ENCODE measurements at regions not wholly inside any gene's neighbourhood (a gene's known extent, or its start where the extent isn't known, plus 50 kb on each side); places are given as distances from the start of the nearest gene placed in this dataset.

DNA sequence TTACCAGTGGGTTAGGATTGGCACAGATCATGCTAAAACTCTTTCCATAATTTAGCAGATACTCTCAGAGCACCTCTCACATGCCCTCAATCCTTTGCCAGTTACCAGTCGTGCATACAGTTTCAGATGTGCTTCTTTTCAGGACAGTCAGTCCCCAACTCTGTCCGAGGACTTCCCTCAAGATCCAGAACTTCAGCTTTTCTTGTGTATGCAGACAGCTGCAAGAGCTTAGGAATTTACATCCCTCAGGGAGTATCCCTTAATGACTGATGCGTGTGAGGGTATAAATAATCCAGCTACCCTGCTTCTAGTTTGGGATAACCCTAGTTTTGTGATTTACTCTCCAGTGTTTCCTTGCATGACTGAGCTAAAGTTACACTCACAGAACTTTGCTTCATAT lies 393.0 kb upstream of the PLXNA2 start:
- ATAC-seq (ENCODE audit: low FRiP score), result no peak
- no peak for TF ChIP-seq CTCF (IDR thresholded peaks at IDR 0.05)
- no peak for DNase-seq (ENCODE audit: low spot score)

DNA sequence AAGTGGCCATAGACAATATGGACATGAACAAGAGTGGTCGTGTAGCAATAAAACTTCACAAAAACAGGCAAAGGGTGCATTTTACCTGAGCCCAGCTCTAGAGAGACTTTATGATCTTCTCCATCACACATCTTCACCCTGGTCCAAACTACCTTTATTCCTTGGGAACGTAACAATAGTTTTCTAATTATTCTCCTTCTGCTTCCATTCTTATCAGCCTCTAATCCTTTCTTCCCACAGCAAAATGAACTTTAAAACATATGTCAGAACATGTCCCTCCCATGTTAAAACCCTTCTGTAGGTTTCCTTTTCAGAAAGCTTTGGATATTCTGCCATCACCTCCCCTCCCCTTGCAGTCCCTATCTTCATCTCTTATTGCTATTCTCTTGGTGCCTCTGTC lies 395.2 kb upstream of the PLXNA2 start:
- no peak for DNase-seq (ENCODE audit: low spot score)
- TF ChIP-seq CTCF (IDR thresholded peaks at IDR 0.05), result no peak
- ATAC-seq (ENCODE audit: low FRiP score), result no peak

- no peak for ATAC-seq (ENCODE audit: low FRiP score)
- DNase-seq (ENCODE audit: low spot score), result no peak
- no peak for TF ChIP-seq CTCF (IDR thresholded peaks at IDR 0.05)
These were observed 396.1 kb upstream of the PLXNA2 start for GRCh38 chr1:208640295-208640694.

- no peak for TF ChIP-seq CTCF (IDR thresholded peaks at IDR 0.05)
- ATAC-seq (ENCODE audit: low FRiP score), result no peak
- no peak for DNase-seq (ENCODE audit: low spot score)
These were observed 397.5 kb upstream of the PLXNA2 start for GRCh38 chr1:208641579-208642280.

- DNase-seq (ENCODE audit: low spot score) (no peak), ATAC-seq (ENCODE audit: low FRiP score) (no peak)
- no peak for TF ChIP-seq CTCF (IDR thresholded peaks at IDR 0.05)
These were observed 398.9 kb upstream of the PLXNA2 start for GRCh38 chr1:208643005-208643597.

DNA sequence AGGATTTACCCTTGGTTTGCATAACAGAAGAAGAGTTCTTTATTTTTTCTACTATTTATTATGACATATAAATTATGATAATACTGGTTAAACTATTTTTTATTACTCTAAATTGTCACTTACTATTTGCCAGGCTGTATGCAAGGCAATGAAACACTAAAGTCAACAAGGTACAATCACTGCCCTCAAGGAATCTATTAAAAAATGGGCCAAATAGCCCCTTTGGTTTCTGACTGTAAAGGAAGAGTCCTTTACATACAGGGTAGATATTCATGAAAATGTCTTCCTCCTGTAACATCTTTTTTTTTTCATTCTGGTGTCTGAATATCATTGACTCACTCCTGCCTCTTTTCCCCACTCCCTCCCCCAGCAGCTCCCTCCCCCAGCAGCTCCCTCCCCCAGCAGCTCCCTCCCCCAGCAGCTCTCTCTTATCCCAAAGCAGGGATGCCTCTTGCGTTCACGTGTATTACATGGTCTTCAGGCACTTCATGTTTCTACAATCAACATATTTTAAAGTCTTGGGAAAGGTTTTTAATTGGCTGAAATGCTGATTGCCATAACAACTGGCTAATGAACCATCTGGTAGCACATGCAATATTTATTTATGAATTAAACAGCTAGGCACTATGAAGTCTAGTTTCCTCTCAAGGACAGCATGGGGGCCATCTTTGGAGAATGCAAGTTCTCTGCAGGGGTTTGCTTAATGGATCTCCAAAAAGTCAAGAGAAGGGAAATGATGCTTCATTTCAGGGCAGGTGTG lies 400.4 kb upstream of the PLXNA2 start:
- TF ChIP-seq CTCF (IDR thresholded peaks at IDR 0.05), result no peak
- ATAC-seq (ENCODE audit: low FRiP score) (no peak), DNase-seq (ENCODE audit: low spot score) (no peak)
